Mesenchymal stem cell (in vitro differentiated cells and primary cell): ENCODE measurements at regions not wholly inside any gene's neighbourhood (a gene's known extent, or its start where the extent isn't known, plus 50 kb on each side); places are given as distances from the start of the nearest gene placed in this dataset.
A peak's percentile ranks its signal among the peaks of the same experiment; 100 is the strongest.

ENCODE experiments used
- DNase-seq: peaks from one replicate; pipeline ENCODE4 v3.0.0-alpha.2; 2013
- H2AFZ ChIP-seq: one replicate; pipeline ENCODE4 v1.6.1; 2013; ENCODE audit warnings: low read depth, mild to moderate bottlenecking, control low read depth, inconsistent platforms, low read length, moderate library complexity
- H2AK5ac ChIP-seq: 2 replicates; pipeline ENCODE4 v1.6.1; 2013; ENCODE audit warnings: low read length, moderate library complexity, mild to moderate bottlenecking, inconsistent platforms; ENCODE audit not compliant: severe bottlenecking
- H2BK120ac ChIP-seq: one replicate; pipeline ENCODE4 v1.6.1; 2013; ENCODE audit warnings: low read depth, mild to moderate bottlenecking, inconsistent platforms, low read length, moderate library complexity
- H2BK12ac ChIP-seq, 2 experiments: one replicate each; pipeline ENCODE4 v1.6.1; 2013; ENCODE audit warnings: inconsistent platforms in 2 of 2, low read length in 2 of 2, mild to moderate bottlenecking in 2 of 2, moderate library complexity in 2 of 2, control low read depth in 1 of 2
- H2BK15ac ChIP-seq: one replicate; pipeline ENCODE4 v1.6.1; 2013; ENCODE audit warnings: mild to moderate bottlenecking, low read depth, inconsistent platforms; ENCODE audit not compliant: poor library complexity, severe bottlenecking
- H2BK5ac ChIP-seq: 2 replicates; pipeline ENCODE4 v1.6.1; 2013; ENCODE audit warnings: low read depth, mild to moderate bottlenecking, low read length, control low read depth, inconsistent platforms; ENCODE audit not compliant: poor library complexity, severe bottlenecking
- H3K14ac ChIP-seq, 2 experiments: one replicate each; pipeline ENCODE4 v1.6.1; 2013; ENCODE audit warnings: inconsistent platforms in 2 of 2, low read length in 2 of 2, control low read depth in 1 of 2, mild to moderate bottlenecking in 1 of 2, moderate library complexity in 1 of 2
- H3K18ac ChIP-seq, 2 experiments: one replicate each; pipeline ENCODE4 v1.6.1; 2013; ENCODE audit warnings: inconsistent platforms in 2 of 2, low read length in 2 of 2, control low read depth in 1 of 2, low read depth in 1 of 2, mild to moderate bottlenecking in 1 of 2
- H3K23ac ChIP-seq, 2 experiments: one replicate each; pipeline ENCODE4 v1.6.1; 2013; ENCODE audit warnings: inconsistent platforms in 2 of 2, low read length in 2 of 2, mild to moderate bottlenecking in 2 of 2, moderate library complexity in 2 of 2, control low read depth in 1 of 2
- H3K27ac ChIP-seq: 2 replicates; pipeline ENCODE4 v1.5.1; 2013; ENCODE audit warnings: mild to moderate bottlenecking, moderate library complexity, low read length, control low read depth, inconsistent platforms; ENCODE audit not compliant: poor library complexity, severe bottlenecking
- H3K27me3 ChIP-seq, 2 experiments: 2 replicates each; pipeline versions ENCODE4 v1.6.1 to v1.7.0; 2013; ENCODE audit warnings: low read length in 2 of 2, mild to moderate bottlenecking in 2 of 2, moderate library complexity in 2 of 2, control low read depth in 1 of 2, inconsistent platforms in 1 of 2; ENCODE audit not compliant: control insufficient read depth in 1 of 2, insufficient read depth in 1 of 2
- H3K36me3 ChIP-seq, 2 experiments: 2 replicates each; pipeline versions ENCODE4 v1.6.1 to v1.7.0; 2013; ENCODE audit warnings: low read length in 2 of 2, control low read depth in 1 of 2, inconsistent platforms in 1 of 2, low read depth in 1 of 2, mild to moderate bottlenecking in 1 of 2; ENCODE audit not compliant: insufficient read depth in 2 of 2, control insufficient read depth in 1 of 2
- H3K4ac ChIP-seq, 2 experiments: one replicate each; pipeline ENCODE4 v1.6.1; 2013; ENCODE audit warnings: inconsistent platforms in 2 of 2, low read length in 2 of 2, mild to moderate bottlenecking in 2 of 2, moderate library complexity in 2 of 2, control low read depth in 1 of 2, low read depth in 1 of 2
- H3K4me1 ChIP-seq: 2 replicates; pipeline ENCODE4 v1.6.1; 2013; ENCODE audit warnings: low read depth, low read length, control low read depth; ENCODE audit not compliant: control insufficient read depth, insufficient read depth
- H3K4me2 ChIP-seq: 2 replicates; pipeline ENCODE4 v1.6.1; 2013; ENCODE audit warnings: low read length, mild to moderate bottlenecking, inconsistent platforms; ENCODE audit not compliant: poor library complexity, severe bottlenecking
- H3K4me3 ChIP-seq, 2 experiments: 2 replicates each; pipeline versions ENCODE4 v1.5.1 to v1.7.0; 2013; ENCODE audit warnings: low read length in 2 of 2, mild to moderate bottlenecking in 2 of 2, control low read depth in 1 of 2, low read depth in 1 of 2; ENCODE audit not compliant: insufficient read depth in 1 of 2
- H3K79me1 ChIP-seq: replicated peaks from 2 replicates; pipeline ENCODE4 v1.6.1; 2013; ENCODE audit warnings: mild to moderate bottlenecking, control low read depth, low read length, inconsistent platforms; ENCODE audit not compliant: poor library complexity, severe bottlenecking
- H3K9ac ChIP-seq: 2 replicates; pipeline ENCODE4 v1.7.0; 2013; ENCODE audit warnings: mild to moderate bottlenecking, low read length, moderate library complexity
- H3K9me3 ChIP-seq: 2 replicates; pipeline ENCODE4 v1.7.0; 2013; ENCODE audit warnings: mild to moderate bottlenecking, low read length; ENCODE audit not compliant: control insufficient read depth
- H4K8ac ChIP-seq: one replicate; pipeline ENCODE4 v1.6.1; 2013; ENCODE audit warnings: inconsistent platforms, mild to moderate bottlenecking, low read length, moderate library complexity
- H4K91ac ChIP-seq: one replicate; pipeline ENCODE4 v1.6.1; 2013; ENCODE audit warnings: mild to moderate bottlenecking, low read length, inconsistent platforms
- WGBS: methylation state at CpG from one replicate; pipeline ENCODE4 v1.1.7; 2013; ENCODE audit warnings: mixed read lengths; 5-methylcytosine and 5-hydroxymethylcytosine counted together

- H2BK5ac ChIP-seq: no peak overlapping the region
- peak overlapping the region; percentile 49 for H4K8ac ChIP-seq
- H3K27ac ChIP-seq: no peak overlapping the region
- H2BK15ac ChIP-seq: no peak overlapping the region
- H3K9ac ChIP-seq: no peak overlapping the region
- H3K4me1 ChIP-seq: peaks cover 2% of the 10 kb centered on the region
- H2AK5ac ChIP-seq: no peak overlapping the region
- no peak overlapping the region for H3K4me3 ChIP-seq
- H2BK120ac ChIP-seq: peak overlapping the region; percentile 49
- H4K91ac ChIP-seq: no peak overlapping the region
- H3K9me3 ChIP-seq: peaks cover 4% of the 10 kb centered on the region
- peak overlapping the region in 1 of 2 experiments; percentile 17 for H3K18ac ChIP-seq
- no peak for DNase-seq
- no peak overlapping the region for H2AFZ ChIP-seq
- H3K14ac ChIP-seq: no peak overlapping the region
- H2BK12ac ChIP-seq: no peak overlapping the region
- H3K79me1 ChIP-seq: no peaks in the 10 kb centered on the region
- H3K23ac ChIP-seq: peak overlapping the region in 1 of 2 experiments; percentile 23
- no peaks in the 10 kb centered on the region for H3K27me3 ChIP-seq
- WGBS: 38% methylated on average over 6 of the region's 7 CpGs
- no peak overlapping the region for H3K4me2 ChIP-seq
- peak overlapping the region in 1 of 2 experiments; percentile 17 for H3K4ac ChIP-seq
- H3K36me3 ChIP-seq: no peaks in the 10 kb centered on the region
These were observed 468.5 kb downstream of the ZNF608 start for GRCh38 chr5:124277767-124278545.

GRCh38 chr5:124276166-124276565 is 470.3 kb downstream of the ZNF608 start:
- Histone ChIP-seq H3K27me3 (no peaks in the 10 kb centered on the region), H3K79me1 (no peaks in the 10 kb centered on the region)

GRCh38 chr5:124274949-124275348 is 471.5 kb downstream of the ZNF608 start:
- Histone ChIP-seq H2BK120ac (no peak overlapping the region), H4K8ac (no peak overlapping the region), H3K4ac (no peak overlapping the region), H3K14ac (no peak overlapping the region), H2BK5ac (no peak overlapping the region), H3K23ac (no peak overlapping the region), H2BK12ac (no peak overlapping the region), H3K4me2 (no peak overlapping the region), H3K79me1 (no peaks in the 10 kb centered on the region), H3K4me3 (no peak overlapping the region), H3K27me3 (no peaks in the 10 kb centered on the region), H2AK5ac (no peak overlapping the region), H4K91ac (no peak overlapping the region), H3K27ac (no peak overlapping the region), H3K36me3 (no peaks in the 10 kb centered on the region), H3K9ac (no peak overlapping the region), H2AFZ (no peak overlapping the region), H3K9me3 (peaks cover 4% of the 10 kb centered on the region), H3K4me1 (peaks cover 2% of the 10 kb centered on the region), H2BK15ac (no peak overlapping the region), H3K18ac (no peak overlapping the region)
- no CpG with 5 or more reads among the region's 2 CpGs for WGBS
- peak; percentile 10 for DNase-seq

More at GRCh38 chr5:124276166-124276565, 470.3 kb downstream of the ZNF608 start:
- no peak overlapping the region for H2AFZ ChIP-seq
- no peak overlapping the region for H3K4ac ChIP-seq
- H3K9ac ChIP-seq: no peak overlapping the region
- H3K4me3 ChIP-seq: no peak overlapping the region
- peaks cover 4% of the 10 kb centered on the region for H3K9me3 ChIP-seq
- H3K23ac ChIP-seq: no peak overlapping the region
- no peaks in the 10 kb centered on the region for H3K36me3 ChIP-seq
- no peak overlapping the region for H2BK12ac ChIP-seq
- H4K91ac ChIP-seq: no peak overlapping the region
- peaks cover 2% of the 10 kb centered on the region for H3K4me1 ChIP-seq
- H3K27ac ChIP-seq: no peak overlapping the region
- H3K14ac ChIP-seq: no peak overlapping the region
- H2BK120ac ChIP-seq: no peak overlapping the region
- no peak for DNase-seq
- H2BK15ac ChIP-seq: no peak overlapping the region
- H2AK5ac ChIP-seq: peak overlapping the region; percentile 35
- H2BK5ac ChIP-seq: no peak overlapping the region
- 99% methylated on average over 2 of the region's 3 CpGs for WGBS
- H4K8ac ChIP-seq: no peak overlapping the region
- no peak overlapping the region for H3K4me2 ChIP-seq
- H3K18ac ChIP-seq: no peak overlapping the region

GRCh38 chr5:124264499-124264898 is 481.9 kb downstream of the ZNF608 start:
- Histone ChIP-seq H3K9me3 (no peaks in the 10 kb centered on the region), H3K79me1 (no peaks in the 10 kb centered on the region), H2AFZ (no peak overlapping the region), H3K14ac (no peak overlapping the region), H2BK5ac (no peak overlapping the region), H2AK5ac (no peak overlapping the region), H4K8ac (no peak overlapping the region), H3K4me3 (no peak overlapping the region), H3K18ac (no peak overlapping the region), H3K23ac (no peak overlapping the region), H3K27ac (no peak overlapping the region), H4K91ac (no peak overlapping the region), H3K27me3 (peaks cover 0 to 4% of the 10 kb centered on the region in 2 experiments), H3K36me3 (no peaks in the 10 kb centered on the region), H3K4ac (no peak overlapping the region), H3K9ac (no peak overlapping the region), H3K4me2 (no peak overlapping the region), H3K4me1 (no peaks in the 10 kb centered on the region), H2BK120ac (no peak overlapping the region), H2BK15ac (no peak overlapping the region), H2BK12ac (no peak overlapping the region)
- WGBS: 60% methylated on average over 2 of the region's 2 CpGs
- DNase-seq: no peak
